GM23248 (cell line): ENCODE measurements at regions not wholly inside any gene's neighbourhood (a gene's known extent, or its start where the extent isn't known, plus 50 kb on each side); places are given as distances from the start of the nearest gene placed in this dataset.

Experiments used
- EZH2 ChIP-seq: fragments of 200-600 bp; sonication (generic); IDR thresholded peaks from 2 replicates; pipeline ENCODE4 v1.6.1; 2018; ENCODE audit warnings: antibody characterized with exemption, mild to moderate bottlenecking; ENCODE audit not compliant: insufficient read depth, poor library complexity, severe bottlenecking
- EZH2phosphoT487 ChIP-seq: fragments of 200-600 bp; sonication (generic); IDR thresholded peaks from 2 replicates; pipeline ENCODE4 v1.6.1; 2018; ENCODE audit warnings: antibody characterized with exemption, moderate library complexity, mild to moderate bottlenecking, low read depth; ENCODE audit not compliant: insufficient read depth

GRCh38 chr2:118479020-118479419, 368.4 kb downstream of the EN1 start:
- TF ChIP-seq EZH2: no peak
- no peak for TF ChIP-seq EZH2phosphoT487
